Ascending aorta (tissue), 2 donors: ENCODE measurements at regions not wholly inside any gene's neighbourhood (a gene's known extent, or its start where the extent isn't known, plus 50 kb on each side); places are given as distances from the start of the nearest gene placed in this dataset.

Experiments
- DNase-seq, 2 donors: peaks; one replicate each; pipeline ENCODE4 v3.0.0-alpha.2; 2019; ENCODE audit warnings: low spot score in 2 of 2
- H3K27ac ChIP-seq, 2 donors: fragments of 200-600 bp; sonication (generic); one replicate each; pipeline ENCODE4 v1.5.1; 2016 to 2017; ENCODE audit warnings: mild to moderate bottlenecking in 1 of 2
- H3K27me3 ChIP-seq: fragments of 200-600 bp; sonication (generic); one replicate; pipeline ENCODE4 v1.5.1; 2017
- H3K36me3 ChIP-seq, 2 donors: fragments of 200-600 bp; sonication (generic); one replicate each; pipeline ENCODE4 v1.5.1; 2016
- H3K4me1 ChIP-seq, 2 donors: fragments of 200-600 bp; sonication (generic); one replicate each; pipeline ENCODE4 v1.5.1; 2016 to 2017; ENCODE audit warnings: mild to moderate bottlenecking in 1 of 2
- H3K4me3 ChIP-seq, 2 donors: fragments of 200-600 bp; sonication (generic); one replicate each; pipeline ENCODE4 v1.5.1; 2016 to 2017; ENCODE audit warnings: mild to moderate bottlenecking in 1 of 2
- H3K9me3 ChIP-seq, 2 donors: fragments of 200-600 bp; sonication (generic); one replicate each; pipeline ENCODE4 v1.5.1; 2016
- CTCF ChIP-seq, 3 experiments: fragments of 200-600 bp in 2 of 3; fragments of 450-650 bp in 1 of 3; sonication (generic) in 2 of 3; IDR thresholded peaks; one replicate each; pipeline ENCODE4 v1.5.1; 2016 to 2019; ENCODE audit warnings: antibody characterized with exemption in 3 of 3, mild to moderate bottlenecking in 1 of 3, moderate library complexity in 1 of 3
- intact Hi-C: fragments of 100-400 bp; cut with DNase I; formaldehyde crosslinking; loops from one replicate; pipeline ENCODE4 v1.15.1; 2023

- H3K4me3 ChIP-seq = no peak overlapping the region
- H3K36me3 ChIP-seq = no peaks in the 10 kb centered on the region
- no peaks in the 10 kb centered on the region for H3K27me3 ChIP-seq
- no peak for TF ChIP-seq CTCF (IDR thresholded peaks at IDR 0.05)
- no peak for DNase-seq
- H3K9me3 ChIP-seq = no peaks in the 10 kb centered on the region
- H3K27ac ChIP-seq = no peak overlapping the region
- intact Hi-C loops = no loop called here
- H3K4me1 ChIP-seq = no peaks in the 10 kb centered on the region
Observed at GRCh38 chr4:182073278-182073677, 169.9 kb upstream of the TENM3 start.

- intact Hi-C loops = no loop called here
- Histone ChIP-seq H3K4me1 (no peaks in the 10 kb centered on the region), H3K27ac (no peak overlapping the region), H3K27me3 (no peaks in the 10 kb centered on the region), H3K9me3 (no peaks in the 10 kb centered on the region), H3K36me3 (no peaks in the 10 kb centered on the region), H3K4me3 (no peak overlapping the region)
- no peak for DNase-seq
- TF ChIP-seq CTCF (IDR thresholded peaks at IDR 0.05) = no peak
Observed at GRCh38 chr4:182074139-182074538, 169.1 kb upstream of the TENM3 start.

- no peak for TF ChIP-seq CTCF (IDR thresholded peaks at IDR 0.05)
- Histone ChIP-seq H3K4me3 (no peak overlapping the region), H3K27ac (no peak overlapping the region), H3K27me3 (no peaks in the 10 kb centered on the region), H3K4me1 (no peaks in the 10 kb centered on the region), H3K36me3 (no peaks in the 10 kb centered on the region), H3K9me3 (no peaks in the 10 kb centered on the region)
- no peak for DNase-seq
- intact Hi-C loops = no loop called here
Observed at GRCh38 chr4:182074810-182075209, 168.4 kb upstream of the TENM3 start.

GRCh38 chr4:182082910-182083309 is 160.3 kb upstream of the TENM3 start:
- no peak for DNase-seq
- Histone ChIP-seq H3K4me1 (no peaks in the 10 kb centered on the region), H3K36me3 (no peaks in the 10 kb centered on the region), H3K27me3 (no peaks in the 10 kb centered on the region), H3K27ac (no peak overlapping the region), H3K9me3 (no peaks in the 10 kb centered on the region), H3K4me3 (no peak overlapping the region)
- no peak for TF ChIP-seq CTCF (IDR thresholded peaks at IDR 0.05)
- intact Hi-C loops = no loop called here

GRCh38 chr4:182083671-182084410 is 159.4 kb upstream of the TENM3 start:
- Histone ChIP-seq H3K36me3 (no peaks in the 10 kb centered on the region), H3K27me3 (no peaks in the 10 kb centered on the region), H3K9me3 (no peaks in the 10 kb centered on the region), H3K4me1 (no peaks in the 10 kb centered on the region), H3K4me3 (no peak overlapping the region), H3K27ac (no peak overlapping the region)
- no peak for DNase-seq
- intact Hi-C loops = no loop called here
- TF ChIP-seq CTCF (IDR thresholded peaks at IDR 0.05) = no peak

GRCh38 chr4:182085051-182085480 is 158.1 kb upstream of the TENM3 start:
- Histone ChIP-seq H3K27me3 (no peaks in the 10 kb centered on the region), H3K4me3 (no peak overlapping the region), H3K27ac (no peak overlapping the region), H3K36me3 (no peaks in the 10 kb centered on the region), H3K9me3 (no peaks in the 10 kb centered on the region), H3K4me1 (no peaks in the 10 kb centered on the region)
- no peak for TF ChIP-seq CTCF (IDR thresholded peaks at IDR 0.05)
- intact Hi-C loops = no loop called here
- no peak for DNase-seq
